DMS53 treated with DMSO at 0.1 percent for 48 hours (cell line): ENCODE measurements at regions not wholly inside any gene's neighbourhood (a gene's known extent, or its start where the extent isn't known, plus 50 kb on each side); places are given as distances from the start of the nearest gene placed in this dataset.

Source experiments
- DNase-seq: peaks from one replicate; lab custom pipeline; 2025; ENCODE audit not compliant: unreplicated experiment; lab: John Stamatoyannopoulos, UW

DNA sequence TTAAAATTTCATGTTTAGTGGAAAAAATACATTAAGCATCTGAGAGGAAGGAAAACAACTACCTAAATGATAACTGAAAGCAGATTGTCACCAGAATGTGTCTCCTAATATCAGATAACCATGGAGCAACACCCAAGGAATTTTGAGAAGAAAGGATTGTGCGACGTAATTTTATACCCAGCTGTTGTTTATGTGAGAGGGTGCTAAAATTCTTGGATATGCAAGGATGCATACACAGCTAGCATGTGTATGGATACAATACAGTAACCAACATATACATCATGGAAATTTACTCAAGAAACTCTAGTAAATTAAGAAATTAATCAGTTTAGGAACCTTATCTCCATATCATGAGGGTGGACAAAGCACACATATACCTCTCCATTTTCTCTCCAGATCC, 290.9 kb downstream of the HS3ST3A1 start:
- no peak for DNase-seq

DNA sequence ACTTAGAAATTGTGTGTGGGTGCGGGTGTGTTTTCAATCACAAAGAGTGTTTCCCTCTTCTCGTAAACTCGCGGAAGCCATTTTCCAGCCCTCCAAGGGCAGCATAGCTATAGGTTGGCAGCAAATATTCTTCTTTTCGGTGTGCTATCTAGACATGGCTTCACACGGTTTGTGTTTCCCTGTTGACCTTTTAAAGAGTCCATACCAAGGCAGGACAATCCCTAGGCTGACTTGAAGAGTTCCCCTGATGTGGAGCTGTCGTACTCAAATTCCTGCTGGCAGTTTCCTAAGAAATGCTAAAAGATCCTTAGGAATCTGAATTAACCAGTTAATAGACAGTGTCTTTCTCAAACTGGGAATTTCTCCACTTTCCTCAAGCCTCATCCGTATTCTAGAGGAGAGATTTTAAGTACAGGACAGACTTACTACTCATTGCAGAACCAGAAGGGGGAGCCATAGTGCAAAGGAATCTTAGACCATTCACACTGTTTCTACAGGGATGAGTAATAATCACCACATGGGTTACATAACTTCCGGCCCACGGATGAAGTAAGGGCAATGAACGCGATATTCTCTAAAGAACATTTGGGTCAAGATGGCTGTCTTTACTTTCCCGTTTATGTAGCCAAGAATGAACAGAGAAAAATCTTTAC, 288.6 kb upstream of the ELAC2 start:
- no peak for DNase-seq

DNA sequence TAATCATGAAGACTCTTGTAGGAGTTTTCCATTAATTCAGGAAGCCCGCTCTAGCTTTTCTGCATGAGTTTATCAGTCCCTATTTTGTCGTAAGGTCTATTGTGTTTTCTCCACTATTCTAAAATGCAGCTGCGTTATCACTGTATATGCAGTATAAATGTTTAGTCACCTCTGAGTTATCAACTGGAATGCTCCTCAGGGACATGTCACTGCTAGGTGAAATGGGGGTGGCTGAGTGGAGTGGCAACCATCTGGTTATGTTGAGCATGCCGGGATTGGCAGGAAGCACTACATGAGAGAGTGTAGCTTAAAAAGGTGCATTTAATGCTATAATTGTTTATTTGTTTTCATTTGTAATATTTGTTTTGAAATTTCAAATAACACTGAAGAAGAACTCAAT, 285.2 kb upstream of the ELAC2 start:
- DNase-seq: no peak

DNA sequence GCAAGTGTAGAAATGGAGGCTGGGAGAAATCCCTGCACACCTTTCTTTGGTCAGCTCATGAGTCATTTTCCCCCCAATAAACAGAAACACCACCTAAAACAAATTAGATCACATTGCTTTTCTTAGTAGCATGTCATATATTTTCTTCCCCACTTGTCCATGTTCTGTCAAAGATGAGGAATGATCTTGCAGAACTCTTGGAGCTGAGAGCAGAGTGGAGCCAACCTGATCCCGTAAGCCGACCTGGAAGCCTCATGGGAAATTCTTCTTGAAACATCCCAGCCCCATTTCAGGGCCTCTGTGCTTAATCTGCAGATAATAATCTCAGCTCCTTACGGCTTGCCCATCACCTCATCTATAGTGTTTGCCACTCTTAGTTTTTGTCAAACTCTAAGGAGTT, 284.6 kb upstream of the ELAC2 start:
- DNase-seq: no peak

DNA sequence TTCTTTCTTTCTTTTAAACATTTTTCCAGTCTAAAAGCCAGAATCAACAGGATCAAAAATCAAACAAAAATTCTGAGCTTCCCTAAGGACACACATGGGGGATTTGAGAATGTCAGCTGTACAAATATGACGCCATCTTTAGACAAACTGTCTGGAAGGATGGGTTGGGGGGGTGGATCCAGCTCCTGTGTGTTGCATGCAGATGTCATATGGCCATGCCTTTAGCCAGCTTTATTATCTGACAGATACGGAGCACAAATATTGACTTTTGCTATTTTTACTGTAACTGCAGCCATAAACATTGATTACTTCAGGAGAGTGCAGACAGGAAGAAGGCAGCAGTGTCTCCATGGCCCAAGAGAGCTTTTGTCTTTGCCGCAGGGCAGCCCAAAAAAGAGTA, 279.4 kb upstream of the ELAC2 start:
- DNase-seq: no peak

DNA sequence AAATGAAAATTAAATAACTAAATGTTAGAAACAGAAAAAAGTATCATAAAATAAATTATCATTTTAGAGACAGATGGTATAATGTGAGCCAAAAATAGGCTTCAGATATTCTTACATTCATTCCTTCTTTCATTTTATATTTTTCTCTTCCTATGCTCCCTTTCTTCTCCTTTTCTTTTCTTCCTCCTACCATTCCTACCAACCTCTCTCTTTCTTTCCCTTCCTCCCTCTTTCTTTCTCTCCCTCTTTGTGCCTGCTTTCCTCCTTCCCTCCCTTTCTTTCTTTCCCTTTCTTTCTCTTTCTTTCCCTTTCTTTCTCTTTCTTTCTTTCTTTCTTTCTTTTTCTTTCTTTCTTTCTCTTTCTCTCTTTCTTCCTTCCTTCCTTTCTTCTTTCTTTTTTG, 275.6 kb upstream of the ELAC2 start:
- no peak for DNase-seq

DNA sequence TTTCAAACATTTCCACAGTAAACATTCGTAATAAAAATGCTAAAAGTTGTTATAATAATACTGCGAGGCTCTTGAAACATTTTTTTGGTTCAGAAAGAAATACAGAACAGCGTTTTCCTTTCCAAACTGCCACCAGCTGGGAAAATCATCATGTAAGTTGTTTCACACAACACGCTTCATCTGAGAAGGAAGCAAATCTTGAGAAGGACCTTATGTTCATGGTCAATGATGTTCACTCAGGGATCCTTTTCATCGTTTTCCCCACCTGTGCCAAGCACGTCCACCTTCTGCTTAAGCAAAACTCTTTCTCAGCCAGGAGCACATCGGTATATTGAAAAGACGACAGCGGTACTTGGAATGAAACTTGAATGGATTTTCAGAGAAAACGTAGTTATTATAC, 274.5 kb upstream of the ELAC2 start:
- DNase-seq: no peak

DNA sequence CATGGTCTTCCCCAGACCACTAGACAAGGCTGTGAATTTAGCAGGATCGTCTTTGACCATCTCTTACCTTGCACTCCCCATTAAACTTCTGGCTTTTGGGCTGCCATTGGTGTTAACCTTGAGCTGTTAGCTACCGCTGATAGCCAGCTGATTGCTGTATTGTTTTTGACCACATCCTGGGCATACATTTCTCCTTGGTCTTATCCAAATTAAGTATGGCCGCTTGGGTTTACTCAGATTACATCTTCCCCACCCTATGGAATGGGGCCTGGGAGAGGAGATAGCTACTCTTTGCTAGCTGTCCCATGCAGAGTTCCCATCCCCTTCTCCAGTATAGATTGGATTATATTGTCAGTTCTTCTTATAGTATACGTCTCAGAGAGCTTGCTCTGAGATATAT, 270.4 kb upstream of the ELAC2 start:
- DNase-seq: no peak

DNA sequence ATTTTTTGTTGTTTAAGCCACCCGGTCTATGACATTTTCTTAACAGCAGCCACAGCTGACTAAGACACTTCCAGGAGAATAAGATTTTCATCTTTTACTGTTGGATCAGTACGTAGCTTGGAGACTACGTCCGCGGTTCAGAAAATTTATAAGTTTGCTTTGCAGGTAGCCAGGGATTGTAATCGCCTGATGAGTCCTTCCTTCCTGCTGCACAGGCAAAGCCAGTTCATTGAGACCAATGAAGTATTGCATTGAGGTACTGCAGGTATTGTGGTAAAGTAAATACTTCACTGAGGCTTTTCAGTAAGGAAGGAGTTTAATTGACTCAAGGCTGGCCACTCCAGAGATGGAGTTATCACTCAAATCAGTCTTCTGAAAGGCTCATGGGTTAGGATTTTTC, 269.4 kb upstream of the ELAC2 start:
- no peak for DNase-seq

DNA sequence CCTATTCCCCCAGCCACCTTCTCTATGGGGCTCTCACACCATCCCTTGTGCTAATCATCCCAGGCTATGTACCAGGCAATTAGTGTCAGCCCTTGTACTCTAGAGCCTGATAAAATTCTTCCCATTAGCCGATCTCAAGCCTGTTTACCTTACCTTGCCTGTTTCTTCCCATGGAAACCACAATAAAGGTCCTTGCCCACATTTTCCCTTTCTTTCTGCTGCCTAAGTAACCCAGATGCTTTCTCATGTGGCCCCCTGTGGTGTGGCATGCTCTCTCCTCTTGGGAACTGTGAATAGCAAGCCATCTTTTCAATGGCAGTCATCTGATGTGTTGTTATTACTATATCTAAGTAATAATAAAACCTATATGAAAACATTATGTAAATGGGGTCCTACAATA, 265.8 kb upstream of the ELAC2 start:
- DNase-seq: no peak

DNA sequence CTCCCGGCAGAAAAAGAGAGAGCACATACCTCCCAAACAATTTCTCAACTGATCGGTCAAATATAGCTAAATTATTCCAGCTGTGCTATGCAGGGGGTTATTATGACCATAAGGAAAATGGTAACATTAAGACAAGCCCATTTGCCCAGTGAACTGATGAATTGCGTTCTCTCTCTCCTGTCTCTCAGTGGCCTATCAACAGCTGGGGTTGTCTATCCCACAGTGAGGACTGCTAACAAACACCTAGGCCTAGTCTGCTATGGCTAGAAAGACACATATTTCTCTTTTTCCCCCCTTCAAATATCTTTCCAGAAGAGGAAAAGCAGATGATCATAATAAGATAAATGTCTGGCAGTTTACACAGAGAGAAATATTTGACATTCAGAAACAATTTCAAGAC, 263.8 kb upstream of the ELAC2 start:
- DNase-seq: no peak

DNA sequence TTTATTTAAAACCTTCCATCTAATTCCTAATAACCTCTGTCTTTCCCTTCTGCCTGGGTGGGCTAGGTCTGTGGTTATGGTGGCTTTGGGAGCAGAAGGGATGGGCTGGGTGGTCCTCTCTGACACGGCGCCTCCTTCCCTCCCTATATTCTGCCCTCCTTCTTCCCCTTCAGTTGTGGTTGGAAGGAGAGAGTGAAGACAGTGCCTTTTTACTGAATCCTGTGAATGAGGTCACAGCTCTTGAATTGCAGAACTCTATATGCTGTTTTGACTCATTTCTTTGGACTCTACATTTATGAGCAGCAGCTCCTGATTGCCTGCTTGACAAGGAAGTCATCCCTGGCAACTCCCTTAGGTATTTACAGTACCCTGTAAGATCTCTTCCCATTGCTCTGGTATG, 256.0 kb upstream of the ELAC2 start:
- DNase-seq: no peak

DNA sequence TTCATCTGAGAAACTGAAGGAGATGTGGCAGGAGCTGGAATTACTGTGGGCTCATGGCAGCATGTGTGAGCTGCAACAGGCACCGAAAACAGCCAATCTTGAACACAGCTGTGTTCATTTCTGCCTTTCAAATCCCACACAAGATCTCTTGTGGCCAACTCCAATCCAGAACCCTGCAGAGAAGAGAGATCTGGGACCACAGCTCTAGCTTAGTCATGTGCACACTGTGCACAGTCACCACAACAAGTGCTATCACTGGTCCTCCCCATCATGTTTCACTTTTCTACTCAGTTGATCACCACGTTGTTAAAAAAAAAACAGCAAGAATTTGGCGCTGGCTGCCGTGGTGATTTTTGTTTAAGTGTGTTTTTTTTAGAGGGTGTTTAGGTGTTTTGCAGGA, 254.5 kb upstream of the ELAC2 start:
- DNase-seq: no peak

DNA sequence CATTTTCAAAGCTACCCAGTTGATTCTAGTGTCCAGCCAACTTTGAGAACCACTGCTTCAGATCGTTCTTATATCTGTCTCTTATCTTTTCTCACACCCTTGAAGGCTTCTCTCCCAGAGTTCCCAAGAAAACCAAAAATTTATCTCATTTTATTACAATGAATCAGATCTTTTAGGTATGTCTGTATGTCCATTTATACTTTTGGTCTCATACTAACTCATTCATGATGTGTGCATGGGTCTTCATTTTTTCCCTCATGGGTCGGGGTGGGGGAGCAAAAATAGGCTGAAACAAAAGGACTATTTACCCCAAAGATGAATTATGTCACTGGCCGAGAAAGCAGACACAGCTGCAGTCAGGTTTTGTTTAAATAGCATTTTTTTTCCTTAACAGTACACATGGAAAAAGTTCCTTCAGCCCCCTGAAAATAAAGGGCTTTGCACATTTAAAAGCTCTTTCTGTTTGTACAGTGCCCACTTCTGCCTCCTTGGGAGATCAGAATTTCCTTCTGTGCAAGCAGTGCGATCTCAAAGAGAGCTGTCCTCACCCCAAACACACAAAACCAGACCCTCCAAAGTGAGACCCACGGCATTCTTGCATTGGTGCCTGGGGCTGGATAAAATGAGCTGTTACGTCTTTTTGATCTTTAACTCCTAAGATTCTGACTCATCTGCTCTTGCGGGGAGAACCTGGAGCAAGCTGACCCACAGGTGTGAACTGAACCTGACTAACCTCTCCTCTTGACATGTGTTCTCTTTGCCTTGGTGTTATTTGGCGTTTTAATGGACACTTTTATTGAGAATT, 251.2 kb upstream of the ELAC2 start:
- DNase-seq: no peak

DNA sequence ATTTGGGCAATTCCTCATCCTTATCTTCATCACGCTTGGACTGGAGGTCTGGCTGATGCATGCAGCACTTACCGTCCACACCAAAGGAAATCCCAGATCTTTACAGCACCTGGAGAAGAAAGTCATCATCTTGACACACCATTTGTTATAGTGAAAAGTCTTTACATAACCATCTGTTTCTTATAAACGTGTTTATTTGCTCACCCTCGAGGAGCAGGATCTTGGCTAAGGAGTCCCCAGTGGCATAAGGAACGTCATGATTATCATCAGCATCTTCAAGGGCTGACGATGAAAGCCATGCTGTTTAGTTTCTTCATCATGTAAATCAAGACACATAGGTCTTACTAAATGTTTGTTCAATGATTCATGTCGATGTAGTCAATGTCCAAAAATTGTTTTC, 248.8 kb upstream of the ELAC2 start:
- DNase-seq: no peak

DNA sequence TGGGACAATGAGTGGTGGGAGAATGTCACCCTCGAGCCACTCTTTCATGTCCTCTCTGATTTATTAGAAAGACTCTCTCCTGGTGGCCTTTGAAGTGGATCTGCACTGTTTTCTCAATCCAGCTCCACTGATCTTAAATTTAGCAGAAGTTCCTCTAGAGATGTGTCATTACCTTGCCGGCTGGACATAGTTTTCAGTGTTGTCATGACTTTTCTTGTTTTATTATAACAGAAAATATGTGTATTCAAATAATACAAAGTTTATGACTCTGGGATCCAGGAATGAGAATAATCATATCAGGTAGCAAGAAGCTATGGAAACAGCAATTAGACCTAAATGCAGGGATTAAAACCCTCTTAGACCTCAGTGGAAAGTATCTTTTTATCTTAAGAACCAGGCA, 247.5 kb upstream of the ELAC2 start:
- no peak for DNase-seq

DNA sequence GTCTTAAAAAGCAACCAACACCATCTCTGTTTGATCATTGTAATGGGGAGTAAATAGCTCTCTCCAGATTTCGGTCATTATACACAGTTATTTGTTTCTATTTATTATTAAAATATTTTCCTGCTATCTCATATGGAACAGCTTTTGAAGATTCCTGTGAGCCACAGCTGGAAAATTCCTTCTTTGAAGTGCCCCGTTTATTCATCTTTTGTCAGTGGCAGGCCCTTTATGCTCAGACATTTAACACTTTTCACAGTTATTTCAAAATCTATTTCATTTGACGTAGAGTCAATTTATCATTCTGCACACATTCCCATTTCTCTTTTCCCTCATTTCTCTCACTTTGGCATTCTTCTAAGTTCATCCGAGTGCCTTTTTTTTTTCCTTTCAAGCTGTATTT, 245.9 kb upstream of the ELAC2 start:
- no peak for DNase-seq

DNA sequence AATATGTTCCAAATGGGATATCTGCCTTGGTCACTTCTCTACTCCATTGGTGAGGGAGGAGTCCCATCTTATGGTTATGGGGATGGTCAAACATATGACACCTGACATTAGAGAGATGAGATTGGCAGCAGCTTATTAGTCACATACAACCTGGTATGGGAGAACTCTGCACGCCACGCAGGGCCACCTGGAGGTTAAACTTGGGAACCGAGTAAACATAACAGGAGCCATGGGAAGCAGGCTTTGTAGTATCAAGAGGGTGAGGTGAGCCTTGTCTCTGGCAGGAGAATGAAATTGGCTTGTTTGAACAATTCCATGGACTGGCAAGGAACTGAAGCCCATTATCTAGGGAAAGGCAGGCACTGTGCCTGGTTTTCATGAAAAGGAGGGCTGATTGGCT, 238.7 kb upstream of the ELAC2 start:
- DNase-seq: no peak

DNA sequence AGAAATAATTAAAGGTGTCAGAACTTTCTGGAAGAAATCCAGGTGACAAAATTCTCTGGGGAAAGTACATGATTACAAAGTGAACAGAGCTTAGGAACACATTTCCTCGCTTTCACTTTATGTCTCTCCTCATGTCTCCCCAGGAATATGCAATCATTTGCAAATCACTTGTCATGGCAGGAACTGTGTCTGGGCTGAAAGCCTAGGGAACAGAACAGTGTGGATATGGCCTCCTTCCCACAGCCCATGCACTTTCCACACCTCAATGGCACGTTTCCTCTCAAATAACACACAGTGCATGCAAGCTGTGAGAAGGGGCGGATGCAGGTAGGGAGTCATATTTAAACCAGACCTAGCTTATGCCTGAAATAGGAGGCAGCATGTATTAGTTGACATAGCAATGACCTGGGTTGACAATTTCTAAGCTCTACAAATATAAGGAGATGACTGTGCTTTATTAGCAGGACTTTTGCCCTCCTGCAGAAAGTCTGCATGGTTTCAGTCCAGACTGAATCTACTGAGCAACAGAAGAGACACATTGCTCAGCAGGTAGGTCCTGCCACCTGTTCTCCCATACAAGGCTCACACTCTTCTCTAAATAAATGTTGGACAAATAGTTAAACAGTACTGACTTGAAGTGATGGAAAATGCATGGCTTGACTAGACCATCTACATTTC, 236.0 kb upstream of the ELAC2 start:
- no peak for DNase-seq

DNA sequence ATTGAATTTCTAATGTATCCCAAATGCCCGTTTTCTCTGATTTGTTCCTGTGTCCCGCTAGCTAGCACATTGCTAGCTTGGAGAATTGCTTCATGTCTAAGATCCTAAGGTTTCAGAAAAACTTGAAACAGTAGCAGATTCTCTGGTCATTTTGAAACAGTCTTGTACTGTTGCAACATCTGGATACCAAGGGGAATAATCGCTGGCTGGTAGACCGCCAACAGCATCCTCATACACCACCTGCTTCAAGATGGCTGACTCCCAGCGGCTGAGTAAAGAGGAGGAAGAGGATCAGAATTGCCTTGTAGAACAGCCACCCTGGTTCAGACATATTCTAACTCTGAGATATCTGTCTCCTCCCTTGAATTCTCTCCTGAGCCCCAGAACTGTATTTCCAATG, 226.7 kb upstream of the ELAC2 start:
- DNase-seq: no peak

DNA sequence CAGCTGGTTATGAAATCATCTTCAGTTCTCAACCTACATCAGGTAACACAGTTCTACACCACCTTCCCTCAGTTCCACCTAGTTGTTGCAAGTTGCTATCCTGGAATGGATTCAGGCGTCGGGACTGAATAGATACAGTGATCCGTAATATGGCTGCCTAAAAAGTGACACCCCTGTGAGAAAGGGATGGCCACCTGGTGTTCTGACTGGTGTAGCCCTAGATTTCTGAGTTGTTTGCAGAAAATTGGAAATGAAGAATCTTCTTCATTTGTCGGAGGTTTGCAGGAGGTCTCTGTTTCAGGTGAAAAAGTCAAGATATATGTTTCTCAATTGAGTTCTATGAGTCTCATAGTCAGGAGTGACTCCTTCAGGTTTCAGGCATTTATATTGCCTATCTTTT, 225.8 kb upstream of the ELAC2 start:
- no peak for DNase-seq

DNA sequence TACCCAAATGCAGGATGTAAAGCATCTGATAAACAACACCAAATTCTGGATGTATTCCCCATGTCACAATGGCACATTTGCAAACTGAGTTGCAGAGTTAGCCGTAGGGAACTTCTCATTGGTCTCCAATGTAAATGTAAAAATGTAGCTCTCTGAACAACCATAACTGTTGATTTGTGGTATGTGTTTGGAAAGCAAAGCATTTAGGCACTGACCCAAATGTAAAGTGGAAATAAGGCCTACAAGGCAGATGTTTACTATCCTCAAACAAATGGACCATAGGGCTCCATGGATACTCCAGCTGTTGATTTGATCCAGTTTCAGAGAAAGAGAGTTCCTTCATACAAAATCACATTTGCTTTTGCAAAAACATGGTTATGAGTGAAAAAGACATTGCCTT, 223.0 kb upstream of the ELAC2 start:
- no peak for DNase-seq
